Psoas muscle (tissue), 7 donors: ENCODE measurements at regions not wholly inside any gene's neighbourhood (a gene's known extent, or its start where the extent isn't known, plus 50 kb on each side); places are given as distances from the start of the nearest gene placed in this dataset.

ENCODE experiments used
- ATAC-seq, 4 donors: fragments of 200-7000 bp; cut with Tn5 transposase; one replicate each; pipeline ENCODE4 v1.9.1; 2020; ENCODE audit warnings: moderate library complexity in 3 of 4, mild to moderate bottlenecking in 2 of 4
- DNase-seq, 2 donors: peaks; one replicate each; pipeline ENCODE4 v3.0.0-alpha.2; 2020
- H3K27ac ChIP-seq: fragments of 200-600 bp; one replicate; pipeline ENCODE4 v1.8.0; 2022
- H3K27me3 ChIP-seq, 3 donors: fragments of 200-600 bp in 1 of 3; one replicate each; pipeline versions ENCODE4 v1.6.1 to v1.8.0; 2013 to 2022; ENCODE audit warnings: low read length in 2 of 3, mild to moderate bottlenecking in 2 of 3, moderate library complexity in 1 of 3; ENCODE audit not compliant: insufficient read depth in 3 of 3
- H3K36me3 ChIP-seq, 2 donors: fragments of 200-600 bp in 1 of 2; one replicate each; pipeline versions ENCODE4 v1.6.1 to v1.8.0; 2013 to 2022; ENCODE audit warnings: low read depth in 1 of 2, mild to moderate bottlenecking in 1 of 2, moderate library complexity in 1 of 2; ENCODE audit not compliant: insufficient read depth in 1 of 2
- H3K4me1 ChIP-seq: fragments of 200-600 bp; one replicate; pipeline ENCODE4 v1.8.0; 2022
- H3K4me3 ChIP-seq: fragments of 200-600 bp; one replicate; pipeline ENCODE4 v1.8.0; 2022; ENCODE audit warnings: mild to moderate bottlenecking
- H3K9me3 ChIP-seq: fragments of 200-600 bp; one replicate; pipeline ENCODE4 v1.8.0; 2022
- CTCF ChIP-seq: fragments of 200-600 bp; IDR thresholded peaks from one replicate; pipeline ENCODE4 v1.8.0; 2022; ENCODE audit warnings: antibody characterized with exemption
- WGBS, 3 donors: extraction: QIAGEN DNeasy Blood & Tissue Kit; methylation state at CpG; one replicate each; pipeline versions ENCODE4 v1.1.6 to v1.1.7; 2013; 5-methylcytosine and 5-hydroxymethylcytosine counted together
- intact Hi-C, 2 donors: fragments of 100-400 bp; cut with DNase I; formaldehyde crosslinking; loops; one replicate each; pipeline versions ENCODE4 v1.11.0 to v1.14.2; 2022
- donor health status: healthy with polysubstance abuse.
- donor health status: DM: no; HTN: no; CAD: no; lungs with moderate emphysema.
- donor health status: Bipolar disorder and iron deficiency.
- donor health status: healthy.
- donor health status: DM: yes; HTN: yes; CAD: no.
- donor health status: DM: no; HTN: no; CAD: no.
- donor health status: DM: yes; HTN: yes; CAD: no.

GRCh38 chr14:54136894-54137613, 180.4 kb upstream of the BMP4 start:
- no peak for TF ChIP-seq CTCF
- no peaks in the 10 kb centered on the region for H3K27me3 ChIP-seq
- H3K9me3 ChIP-seq = no peaks in the 10 kb centered on the region
- ATAC-seq (no peak), DNase-seq (no peak)
- intact Hi-C loops = no loop called here
- no peak overlapping the region for H3K4me3 ChIP-seq
- H3K36me3 ChIP-seq = no peaks in the 10 kb centered on the region
- no peaks in the 10 kb centered on the region for H3K4me1 ChIP-seq
- no peak overlapping the region for H3K27ac ChIP-seq
- WGBS, 3 donors = 59 to 73% (median 62%) methylated on average over 6 of the region's 6 CpGs

DNA sequence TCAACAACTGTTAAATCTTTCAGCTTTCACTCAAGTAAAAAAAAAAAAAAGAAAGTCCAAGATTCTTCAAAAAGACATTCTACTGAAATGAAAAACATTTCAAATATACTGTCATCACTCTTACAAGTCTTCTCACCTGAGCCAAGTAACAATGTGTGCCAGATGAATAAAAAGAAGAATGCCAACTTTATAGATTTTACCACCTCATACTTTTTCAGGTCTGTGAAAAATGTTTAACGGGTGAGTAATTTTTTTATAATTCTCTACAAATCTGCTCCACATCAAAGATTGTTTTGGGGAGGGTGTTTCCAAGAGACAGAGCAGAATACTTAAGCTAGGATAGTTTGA, 181.0 kb upstream of the BMP4 start:
- ATAC-seq = no peak
- TF ChIP-seq CTCF = no peak
- intact Hi-C loops = no loop called here

GRCh38 chr14:54138024-54138353, 181.4 kb upstream of the BMP4 start:
- no peak overlapping the region for H3K4me3 ChIP-seq
- WGBS, 3 donors = 26 to 53% (median 36%) methylated on average over 1 of the region's 1 CpG
- H3K27me3 ChIP-seq = no peaks in the 10 kb centered on the region
- H3K9me3 ChIP-seq = no peaks in the 10 kb centered on the region
- intact Hi-C loops = no loop called here
- no peaks in the 10 kb centered on the region for H3K36me3 ChIP-seq
- no peak overlapping the region for H3K27ac ChIP-seq
- ATAC-seq (no peak), DNase-seq (no peak)
- H3K4me1 ChIP-seq = no peaks in the 10 kb centered on the region
- no peak for TF ChIP-seq CTCF

More for the DNA sequence above, 181.0 kb upstream of the BMP4 start:
- no peaks in the 10 kb centered on the region for H3K9me3 ChIP-seq
- DNase-seq = no peak
- H3K27ac ChIP-seq = no peak overlapping the region
- H3K4me1 ChIP-seq = no peaks in the 10 kb centered on the region
- 43 to 78% (median 63%) methylated on average over 1 of the region's 1 CpG for WGBS, 3 donors
- H3K36me3 ChIP-seq = no peaks in the 10 kb centered on the region
- H3K27me3 ChIP-seq = no peaks in the 10 kb centered on the region
- no peak overlapping the region for H3K4me3 ChIP-seq

DNA sequence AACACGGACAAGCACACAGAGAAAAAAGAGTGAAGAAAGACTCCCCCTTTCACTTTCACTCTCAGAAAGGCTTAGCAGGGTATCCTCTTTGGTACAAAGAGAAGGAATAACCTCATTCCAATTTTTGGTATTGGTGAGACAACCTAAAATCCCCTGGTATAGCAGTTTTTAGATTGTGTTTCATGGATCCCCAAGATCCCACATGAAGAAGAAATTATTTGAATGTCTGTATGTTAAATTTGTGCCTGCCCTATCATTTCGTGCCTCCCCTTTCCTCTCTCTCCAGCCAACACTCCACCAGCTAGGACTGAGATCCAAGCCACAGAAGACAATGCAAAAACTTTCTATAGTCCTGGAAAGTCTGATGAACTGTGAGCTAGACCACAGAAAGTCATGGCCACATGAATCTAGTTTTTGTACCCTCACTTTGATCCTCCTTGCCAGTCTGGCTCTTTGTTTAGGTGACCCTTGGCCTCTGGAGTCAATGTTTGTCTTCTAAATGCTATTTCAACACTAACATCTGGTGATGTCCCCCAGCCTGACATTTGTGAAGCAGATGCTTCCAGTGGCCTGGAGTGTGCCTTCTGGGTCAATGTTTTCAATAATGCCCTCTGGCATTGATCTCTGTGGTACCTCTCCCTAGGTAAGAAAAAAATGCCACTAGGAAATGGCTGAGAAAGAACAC, 181.9 kb upstream of the BMP4 start:
- Histone ChIP-seq H3K4me1 (no peaks in the 10 kb centered on the region), H3K27me3 (no peaks in the 10 kb centered on the region), H3K36me3 (no peaks in the 10 kb centered on the region), H3K27ac (no peak overlapping the region), H3K4me3 (no peak overlapping the region), H3K9me3 (no peaks in the 10 kb centered on the region)
- WGBS, 3 donors = 48 to 69% (median 50%) methylated on average over 2 of the region's 2 CpGs
- DNase-seq = no peak
- no peak for TF ChIP-seq CTCF
- ATAC-seq = no peak
- intact Hi-C loops = no loop called here

GRCh38 chr14:54140551-54140950, 183.9 kb upstream of the BMP4 start:
- Histone ChIP-seq H3K36me3 (no peaks in the 10 kb centered on the region), H3K27me3 (no peaks in the 10 kb centered on the region), H3K9me3 (no peaks in the 10 kb centered on the region), H3K27ac (no peak overlapping the region), H3K4me3 (no peak overlapping the region), H3K4me1 (no peaks in the 10 kb centered on the region)
- TF ChIP-seq CTCF = no peak
- no peak for ATAC-seq
- intact Hi-C loops = no loop called here
- DNase-seq = no peak
- WGBS, 3 donors = 83 to 89% (median 85%) methylated on average over 1 of the region's 1 CpG
